A549 (cell line): ENCODE measurements at regions not wholly inside any gene's neighbourhood (a gene's known extent, or its start where the extent isn't known, plus 50 kb on each side); places are given as distances from the start of the nearest gene placed in this dataset.

Experiments
- ATAC-seq, 2 experiments: fragments of 200-7000 bp in 1 of 2; fragments of >200 bp in 1 of 2; cut with Nextera tagmentation in 1 of 2; cut with Tn5 transposase in 1 of 2; 3 replicates each; pipeline versions ENCODE4 v1.8.0 to v1.9.1; 2018 to 2020; ENCODE audit warnings: mild to moderate bottlenecking in 1 of 2, moderate library complexity in 1 of 2
- CTCF ChIA-PET: fragments of 300-600 bp; sonication (Branson Sonifier 250); formaldehyde crosslinking; extraction: SDS; loops from one replicate; lab custom pipeline; 2021; ENCODE audit warnings: antibody characterized with exemption, inconsistent platforms; lab: Yijun Ruan, JAX
- POLR2A ChIA-PET: fragments of 350-600 bp; formaldehyde crosslinking; extraction: SDS; loops from one replicate; lab custom pipeline; 2021; ENCODE audit warnings: antibody characterized with exemption, inconsistent platforms; lab: Yijun Ruan, JAX
- DNase-seq, 2 experiments: peaks; one replicate each; pipeline versions ENCODE4 v3.0.0 to v3.0.0-alpha.2; 2011 to 2016; ENCODE audit warnings: low read depth in 1 of 2, low spot score in 1 of 2
- FAIRE-seq: peaks from 2 replicates; lab custom pipeline; 2011; peaks lifted over from hg19 to GRCh38; lab: Jason Lieb, UNC
- H3K27ac ChIP-seq, 2 experiments: fragments of >200 bp; sonication (Bioruptor Twin); formaldehyde crosslinking; 3 replicates each; pipeline ENCODE4 v1.5.1; 2016 to 2017
- H3K4me1 ChIP-seq: fragments of >200 bp; sonication (Bioruptor Twin); formaldehyde crosslinking; 3 replicates; pipeline ENCODE4 v1.6.1; 2016
- H3K4me2 ChIP-seq: fragments of >200 bp; sonication (Bioruptor Twin); formaldehyde crosslinking; 3 replicates; pipeline ENCODE4 v1.6.1; 2016
- H3K4me3 ChIP-seq: fragments of >200 bp; sonication (Bioruptor Twin); formaldehyde crosslinking; 3 replicates; pipeline ENCODE4 v1.5.1; 2016
- H3K9me3 ChIP-seq: fragments of >200 bp; sonication (Bioruptor Twin); formaldehyde crosslinking; 3 replicates; pipeline ENCODE4 v1.6.1; 2016
- BHLHE40 ChIP-seq: IDR thresholded peaks from 2 replicates; pipeline ENCODE4 v1.6.1; 2012; ENCODE audit warnings: low read depth, low read length, inconsistent platforms
- CBX2 ChIP-seq: fragments of 200-600 bp; sonication (generic); IDR thresholded peaks from 2 replicates; pipeline ENCODE4 v1.6.1; 2016; ENCODE audit warnings: low read depth, mild to moderate bottlenecking, borderline replicate concordance
- CHD2 ChIP-seq: fragments of 150-350 bp; IDR thresholded peaks from 2 replicates; pipeline ENCODE4 v1.6.1; 2014; ENCODE audit warnings: low read length; ENCODE audit not compliant: partially characterized antibody
- EHMT2 ChIP-seq: fragments of 200-600 bp; sonication (generic); IDR thresholded peaks from 2 replicates; pipeline ENCODE4 v1.6.1; 2016; ENCODE audit warnings: antibody characterized with exemption, low read depth, mild to moderate bottlenecking, moderate library complexity
- FOSB ChIP-seq: fragments of 250-450 bp; sonication (Bioruptor Pico); IDR thresholded peaks from 2 replicates; pipeline ENCODE4 v1.5.0; 2020; ENCODE audit warnings: mild to moderate bottlenecking, moderate library complexity
- FOSL2 ChIP-seq, 2 experiments: fragments of 450-650 bp in 1 of 2; fragments of >200 bp in 1 of 2; sonication (Bioruptor Twin) in 1 of 2; formaldehyde crosslinking; IDR thresholded peaks; 2 replicates each; pipeline versions ENCODE4 v1.5.0 to v1.6.1; 2016 to 2020; ENCODE audit warnings: mild to moderate bottlenecking in 1 of 2, moderate library complexity in 1 of 2
- FOXS1 ChIP-seq: fragments of 250-450 bp; sonication (Bioruptor Pico); IDR thresholded peaks from 2 replicates; pipeline ENCODE4 v1.5.0; 2020; ENCODE audit warnings: mild to moderate bottlenecking, moderate library complexity
- HEYL ChIP-seq: fragments of 250-450 bp; sonication (Bioruptor Pico); IDR thresholded peaks from 2 replicates; pipeline ENCODE4 v1.8.0; 2021; ENCODE audit warnings: mild to moderate bottlenecking, moderate library complexity
- HOXA7 ChIP-seq: fragments of 250-450 bp; sonication (Bioruptor Pico); IDR thresholded peaks from 2 replicates; pipeline ENCODE4 v1.5.0; 2020; ENCODE audit warnings: mild to moderate bottlenecking, moderate library complexity
- KDM1A ChIP-seq: fragments of 200-600 bp; sonication (generic); IDR thresholded peaks from 2 replicates; pipeline ENCODE4 v1.6.1; 2016; ENCODE audit warnings: low read depth, mild to moderate bottlenecking
- MAFK ChIP-seq: fragments of 450-650 bp; IDR thresholded peaks from 2 replicates; pipeline ENCODE4 v1.6.1; 2014; ENCODE audit not compliant: partially characterized antibody
- PHF8 ChIP-seq: fragments of 200-600 bp; sonication (generic); IDR thresholded peaks from 2 replicates; pipeline ENCODE4 v1.6.1; 2016; ENCODE audit warnings: low read depth, mild to moderate bottlenecking, antibody characterized with exemption, moderate library complexity, borderline replicate concordance
- POLR2AphosphoS2 ChIP-seq: conservative IDR thresholded peaks from 2 replicates; pipeline ENCODE4 v1.6.1; 2012; ENCODE audit warnings: low read length, improper control_type of control experiment, inconsistent platforms
- RAD21 ChIP-seq, 2 experiments: fragments of >200 bp in 1 of 2; sonication (Bioruptor Twin) in 1 of 2; formaldehyde crosslinking in 1 of 2; IDR thresholded peaks in 1 of 2; conservative IDR thresholded peaks in 1 of 2; 2 replicates in 1 of 2; 3 replicates in 1 of 2; pipeline ENCODE4 v1.6.1; 2012 to 2018; ENCODE audit warnings: inconsistent platforms in 1 of 2
- RARB ChIP-seq: fragments of 250-450 bp; sonication (Bioruptor Pico); IDR thresholded peaks from 2 replicates; pipeline ENCODE4 v1.8.0; 2021; ENCODE audit warnings: mild to moderate bottlenecking, moderate library complexity
- RNF2 ChIP-seq: fragments of 200-600 bp; sonication (generic); IDR thresholded peaks from 2 replicates; pipeline ENCODE4 v1.6.1; 2016; ENCODE audit warnings: low read depth, mild to moderate bottlenecking, antibody characterized with exemption, moderate library complexity, borderline replicate concordance
- SMC3 ChIP-seq: fragments of >200 bp; sonication (Bioruptor Twin); formaldehyde crosslinking; IDR thresholded peaks from 3 replicates; pipeline ENCODE4 v1.6.1; 2018; ENCODE audit warnings: inconsistent platforms
- SREBF2 ChIP-seq: fragments of 450-650 bp; IDR thresholded peaks from 2 replicates; pipeline ENCODE4 v1.6.1; 2014; ENCODE audit warnings: mild to moderate bottlenecking, moderate library complexity
- ZFP36 ChIP-seq: fragments of 450-650 bp; IDR thresholded peaks from 2 replicates; pipeline ENCODE4 v1.6.1; 2014; ENCODE audit warnings: borderline replicate concordance; ENCODE audit not compliant: partially characterized antibody
- ZNF302 ChIP-seq: fragments of 250-450 bp; sonication (Bioruptor Pico); IDR thresholded peaks from 2 replicates; pipeline ENCODE4 v1.9.0; 2021; ENCODE audit warnings: inconsistent platforms, mild to moderate bottlenecking, moderate library complexity
- whole genome bisulfite sequencing: methylation state at CpG from one replicate; pipeline ENCODE4 v1.1.6; 2017; ENCODE audit errors: missing lambda C conversion rate; 5-methylcytosine and 5-hydroxymethylcytosine counted together
- TF ChIP-seq, protein P1 (sequence below): fragments of 150-350 bp; IDR thresholded peaks from 2 replicates; pipeline ENCODE4 v1.6.1; 2014; ENCODE audit warnings: low read depth, mild to moderate bottlenecking, low read length
- TF ChIP-seq, protein P2 (sequence below): fragments of >200 bp; sonication (Bioruptor Twin); formaldehyde crosslinking; IDR thresholded peaks from 3 replicates; pipeline ENCODE4 v1.6.1; 2016
- TF ChIP-seq, protein P3 (sequence below): fragments of >200 bp; sonication (Bioruptor Twin); formaldehyde crosslinking; IDR thresholded peaks from 3 replicates; pipeline ENCODE4 v1.5.1; 2016
- TF ChIP-seq, protein P4 (sequence below): fragments of 450-650 bp; IDR thresholded peaks from 2 replicates; pipeline ENCODE4 v1.6.1; 2014; ENCODE audit warnings: antibody characterized with exemption

DNA sequence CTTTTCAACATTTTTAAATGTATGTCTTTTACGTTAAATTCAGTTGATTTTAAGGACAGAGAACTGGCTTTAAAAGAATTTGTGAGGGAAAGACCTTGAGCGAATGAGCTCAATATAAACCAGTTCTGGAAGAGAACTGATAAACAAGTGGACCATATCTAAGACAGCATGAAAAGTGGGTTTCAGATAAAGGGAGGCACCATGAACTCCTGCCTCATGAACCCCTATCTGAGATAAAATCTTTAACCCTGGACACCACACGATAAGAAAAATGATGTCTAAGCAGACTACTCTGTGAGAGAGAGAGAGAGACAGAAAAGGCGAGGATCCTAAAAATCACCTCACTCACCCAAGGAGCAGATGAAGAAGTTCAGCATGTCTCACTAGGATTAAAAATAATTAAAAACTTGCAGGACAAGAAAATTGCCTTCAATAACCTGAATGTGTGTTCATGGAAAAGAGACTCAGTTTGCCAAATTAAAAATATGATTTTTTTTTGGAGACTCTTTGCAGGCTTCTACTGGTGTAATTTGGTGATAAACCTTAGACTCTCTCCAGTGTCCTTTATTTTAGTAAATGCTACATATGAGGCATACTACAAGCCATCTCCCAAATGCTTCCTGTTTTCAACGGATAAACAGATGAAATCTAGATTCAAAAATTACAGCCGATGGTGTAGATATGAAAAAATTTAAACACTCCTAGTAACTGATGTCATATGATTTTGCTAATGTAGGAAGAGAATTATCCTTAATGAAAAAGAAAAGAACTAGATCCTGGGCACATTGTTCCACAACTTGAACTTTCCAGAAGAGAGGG is 299.5 kb downstream of the ADGB start:
- POLR2A ChIA-PET, result no interaction called here
- no peak for ATAC-seq

DNA sequence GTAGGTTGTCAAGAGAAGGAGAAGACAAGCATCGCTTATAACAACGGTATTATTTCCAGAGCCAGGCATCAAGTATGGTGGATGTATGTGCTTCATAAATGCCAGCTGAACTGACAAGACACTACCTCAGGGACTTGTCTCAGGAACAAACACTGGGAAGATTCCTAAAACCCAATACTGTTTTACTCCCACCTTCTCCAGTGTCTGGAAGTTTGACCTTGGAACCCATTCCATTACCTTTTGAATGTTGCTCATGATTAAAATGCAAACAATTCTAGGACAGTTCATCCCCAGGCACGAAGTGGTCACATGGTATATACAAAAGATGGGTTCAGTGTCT is 300.1 kb downstream of the ADGB start:
- 68% methylated on average over 3 of the region's 3 CpGs for WGBS
- no peak overlapping the region for H3K27ac ChIP-seq
- ChIA-PET CTCF (no interaction called here), POLR2A (no interaction called here)
- H3K4me2 ChIP-seq, result no peak overlapping the region
- H3K9me3 ChIP-seq, result no peaks in the 10 kb centered on the region
- H3K4me1 ChIP-seq, result peaks cover 6% of the 10 kb centered on the region
- H3K4me3 ChIP-seq, result no peak overlapping the region
- no peak for DNase-seq
- no peak for FAIRE-seq
- TF ChIP-seq KDM1A, result no peak
- TF ChIP-seq FOXS1 (CRISPR knock-in tag), result no peak
- no peak for TF ChIP-seq FOSB (CRISPR knock-in tag)
- TF ChIP-seq, protein P1, sequence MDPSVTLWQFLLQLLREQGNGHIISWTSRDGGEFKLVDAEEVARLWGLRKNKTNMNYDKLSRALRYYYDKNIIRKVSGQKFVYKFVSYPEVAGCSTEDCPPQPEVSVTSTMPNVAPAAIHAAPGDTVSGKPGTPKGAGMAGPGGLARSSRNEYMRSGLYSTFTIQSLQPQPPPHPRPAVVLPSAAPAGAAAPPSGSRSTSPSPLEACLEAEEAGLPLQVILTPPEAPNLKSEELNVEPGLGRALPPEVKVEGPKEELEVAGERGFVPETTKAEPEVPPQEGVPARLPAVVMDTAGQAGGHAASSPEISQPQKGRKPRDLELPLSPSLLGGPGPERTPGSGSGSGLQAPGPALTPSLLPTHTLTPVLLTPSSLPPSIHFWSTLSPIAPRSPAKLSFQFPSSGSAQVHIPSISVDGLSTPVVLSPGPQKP, result no peak
- no peak for TF ChIP-seq FOSL2 (IDR thresholded peaks at IDR 0.05)
- TF ChIP-seq FOSL2 (CRISPR knock-in tag; IDR thresholded peaks at IDR 0.05), result no peak
- TF ChIP-seq HOXA7 (CRISPR knock-in tag), result no peak
- TF ChIP-seq RARB (CRISPR knock-in tag), result no peak
- no peak for TF ChIP-seq ZFP36
- no peak for TF ChIP-seq CHD2
- no peak for TF ChIP-seq PHF8
- TF ChIP-seq, protein P2, sequence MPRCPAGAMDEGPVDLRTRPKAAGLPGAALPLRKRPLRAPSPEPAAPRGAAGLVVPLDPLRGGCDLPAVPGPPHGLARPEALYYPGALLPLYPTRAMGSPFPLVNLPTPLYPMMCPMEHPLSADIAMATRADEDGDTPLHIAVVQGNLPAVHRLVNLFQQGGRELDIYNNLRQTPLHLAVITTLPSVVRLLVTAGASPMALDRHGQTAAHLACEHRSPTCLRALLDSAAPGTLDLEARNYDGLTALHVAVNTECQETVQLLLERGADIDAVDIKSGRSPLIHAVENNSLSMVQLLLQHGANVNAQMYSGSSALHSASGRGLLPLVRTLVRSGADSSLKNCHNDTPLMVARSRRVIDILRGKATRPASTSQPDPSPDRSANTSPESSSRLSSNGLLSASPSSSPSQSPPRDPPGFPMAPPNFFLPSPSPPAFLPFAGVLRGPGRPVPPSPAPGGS, result no peak
- ATAC-seq, result no peak

More for the DNA sequence above, 299.5 kb downstream of the ADGB start:
- H3K4me3 ChIP-seq, result no peak overlapping the region
- H3K27ac ChIP-seq, result no peak overlapping the region
- peaks cover 6% of the 10 kb centered on the region for H3K4me1 ChIP-seq
- 73% methylated on average over 6 of the region's 6 CpGs for WGBS
- no peaks in the 10 kb centered on the region for H3K9me3 ChIP-seq
- FAIRE-seq (no peak), DNase-seq (no peak)
- CTCF ChIA-PET, result no interaction called here
- TF ChIP-seq HEYL (CRISPR knock-in tag), result no peak
- no peak for TF ChIP-seq BHLHE40
- TF ChIP-seq POLR2AphosphoS2, result no peak
- no peak for TF ChIP-seq EHMT2
- TF ChIP-seq RNF2, result no peak
- TF ChIP-seq CBX2, result no peak
- H3K4me2 ChIP-seq, result no peak overlapping the region

DNA sequence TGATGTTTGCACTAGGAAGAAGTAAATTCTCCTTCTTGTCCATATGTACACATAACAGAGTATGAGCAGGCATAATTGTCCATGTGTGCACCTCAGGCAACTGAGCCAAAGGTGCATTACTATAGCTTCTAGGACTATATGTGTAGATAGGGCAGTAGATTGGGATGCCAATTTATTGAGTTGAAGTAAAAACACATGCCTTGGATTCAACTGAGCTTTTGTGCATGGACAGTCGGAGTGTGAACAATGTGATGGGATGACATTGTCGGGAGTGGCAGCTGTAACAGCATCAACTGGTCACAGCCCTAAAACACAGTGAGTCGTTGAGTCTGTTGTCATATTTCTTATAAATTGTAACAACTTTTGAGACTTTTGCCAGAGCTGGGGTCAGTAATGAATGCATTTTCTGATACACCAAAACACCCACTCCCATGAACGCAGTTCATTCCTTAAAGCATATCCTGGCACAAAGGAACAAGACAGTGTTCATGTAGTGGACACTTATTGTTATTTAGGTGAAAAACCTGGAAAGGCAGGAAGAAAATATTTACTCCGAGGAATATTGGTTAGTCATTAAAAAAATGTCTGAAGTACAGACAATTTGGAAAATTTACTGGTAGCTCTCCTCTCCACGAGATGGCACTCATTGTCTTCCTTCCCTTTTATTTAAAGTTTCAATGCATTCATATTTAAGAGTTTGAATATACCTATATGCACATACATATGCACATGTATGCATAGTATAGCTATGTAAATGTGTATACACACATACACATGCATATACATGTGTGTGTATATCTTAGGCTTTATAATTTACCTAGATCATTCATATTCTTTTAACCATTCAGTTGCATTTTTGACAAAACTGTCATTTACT is 302.0 kb upstream of the STXBP5 start:
- POLR2A ChIA-PET, result no interaction called here
- TF ChIP-seq, protein P3, sequence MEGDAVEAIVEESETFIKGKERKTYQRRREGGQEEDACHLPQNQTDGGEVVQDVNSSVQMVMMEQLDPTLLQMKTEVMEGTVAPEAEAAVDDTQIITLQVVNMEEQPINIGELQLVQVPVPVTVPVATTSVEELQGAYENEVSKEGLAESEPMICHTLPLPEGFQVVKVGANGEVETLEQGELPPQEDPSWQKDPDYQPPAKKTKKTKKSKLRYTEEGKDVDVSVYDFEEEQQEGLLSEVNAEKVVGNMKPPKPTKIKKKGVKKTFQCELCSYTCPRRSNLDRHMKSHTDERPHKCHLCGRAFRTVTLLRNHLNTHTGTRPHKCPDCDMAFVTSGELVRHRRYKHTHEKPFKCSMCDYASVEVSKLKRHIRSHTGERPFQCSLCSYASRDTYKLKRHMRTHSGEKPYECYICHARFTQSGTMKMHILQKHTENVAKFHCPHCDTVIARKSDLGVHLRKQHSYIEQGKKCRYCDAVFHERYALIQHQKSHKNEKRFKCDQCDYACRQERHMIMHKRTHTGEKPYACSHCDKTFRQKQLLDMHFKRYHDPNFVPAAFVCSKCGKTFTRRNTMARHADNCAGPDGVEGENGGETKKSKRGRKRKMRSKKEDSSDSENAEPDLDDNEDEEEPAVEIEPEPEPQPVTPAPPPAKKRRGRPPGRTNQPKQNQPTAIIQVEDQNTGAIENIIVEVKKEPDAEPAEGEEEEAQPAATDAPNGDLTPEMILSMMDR, result peak; percentile 76
- TF ChIP-seq PHF8, result no peak
- TF ChIP-seq SMC3, result peak; percentile 76
- no peak for TF ChIP-seq HOXA7 (CRISPR knock-in tag)
- TF ChIP-seq ZNF302, result no peak
- peak; percentile 83 to 85 for TF ChIP-seq RAD21 (conservative IDR thresholded peaks at IDR 0.05 in 1 of 2, IDR thresholded peaks at IDR 0.05 in 1 of 2)
- TF ChIP-seq, protein P4, sequence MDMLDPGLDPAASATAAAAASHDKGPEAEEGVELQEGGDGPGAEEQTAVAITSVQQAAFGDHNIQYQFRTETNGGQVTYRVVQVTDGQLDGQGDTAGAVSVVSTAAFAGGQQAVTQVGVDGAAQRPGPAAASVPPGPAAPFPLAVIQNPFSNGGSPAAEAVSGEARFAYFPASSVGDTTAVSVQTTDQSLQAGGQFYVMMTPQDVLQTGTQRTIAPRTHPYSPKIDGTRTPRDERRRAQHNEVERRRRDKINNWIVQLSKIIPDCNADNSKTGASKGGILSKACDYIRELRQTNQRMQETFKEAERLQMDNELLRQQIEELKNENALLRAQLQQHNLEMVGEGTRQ, result no peak
- TF ChIP-seq BHLHE40, result no peak
- TF ChIP-seq SREBF2, result no peak
- no peak for TF ChIP-seq MAFK
- TF ChIP-seq FOSB (CRISPR knock-in tag), result no peak

More for the DNA sequence above, 302.0 kb upstream of the STXBP5 start:
- CTCF ChIA-PET, result interaction anchor here (0.5 to 2.3 kb wide), 23 partner anchors 10 to 604 kb away, joined by 3 to 12 read pairs (median 3); partner anchors contain the start of gene STXBP5
- Histone ChIP-seq H3K4me3 (no peak overlapping the region), H3K9me3 (no peaks in the 10 kb centered on the region), H3K4me2 (peak overlapping the region; percentile 32; the same call in 1 of the 3 replicates), H3K27ac (peak overlapping the region; percentile 66 to 85), H3K4me1 (peaks cover 22% of the 10 kb centered on the region)
- FAIRE-seq (no peak), DNase-seq (peak in 1 of 2 experiments; percentile 5), ATAC-seq (peak; percentile 34 to 57; a peak in 2 of 6 replicates)
- WGBS, result 49% methylated on average over 6 of the region's 6 CpGs
